Esophagus muscularis mucosa (tissue), 4 donors: ENCODE measurements at regions not wholly inside any gene's neighbourhood (a gene's known extent, or its start where the extent isn't known, plus 50 kb on each side); places are given as distances from the start of the nearest gene placed in this dataset.

Source experiments
- DNase-seq: peaks from one replicate; pipeline ENCODE4 v3.0.0-alpha.2; 2017; ENCODE audit errors: extremely low spot score
- H3K27ac ChIP-seq, 4 donors: fragments of 200-600 bp; sonication (generic); replicated peaks in 1 of 4; 1 replicate in 3 of 4; 2 replicates in 1 of 4; pipeline ENCODE4 v1.5.1; 2016 to 2019; ENCODE audit warnings: mild to moderate bottlenecking in 1 of 4
- H3K27me3 ChIP-seq, 4 donors: fragments of 200-600 bp; sonication (generic); one replicate each; pipeline versions ENCODE4 v1.5.1 to v1.6.0; 2016 to 2019
- H3K36me3 ChIP-seq, 4 donors: fragments of 200-600 bp; sonication (generic); one replicate each; pipeline ENCODE4 v1.5.1; 2016 to 2019
- H3K4me1 ChIP-seq, 4 donors: fragments of 200-600 bp; sonication (generic); one replicate each; pipeline ENCODE4 v1.5.1; 2016 to 2019
- H3K4me3 ChIP-seq, 4 donors: fragments of 200-600 bp; sonication (generic); 1 replicate in 2 of 4; 2 replicates in 2 of 4; pipeline ENCODE4 v1.5.1; 2016 to 2019; ENCODE audit warnings: mild to moderate bottlenecking in 4 of 4, moderate library complexity in 1 of 4
- H3K9me3 ChIP-seq, 4 donors: fragments of 200-600 bp; sonication (generic); 1 replicate in 3 of 4; 2 replicates in 1 of 4; pipeline ENCODE4 v1.5.1; 2016 to 2019
- EP300 ChIP-seq: sonication (generic); formaldehyde crosslinking; IDR thresholded peaks from one replicate; pipeline ENCODE4 v1.6.1; 2017; ENCODE audit warnings: antibody characterized with exemption
- POLR2A ChIP-seq: fragments of 450-650 bp; IDR thresholded peaks from one replicate; pipeline ENCODE4 v1.6.1; 2017; ENCODE audit warnings: antibody characterized with exemption, moderate library complexity, mild to moderate bottlenecking, low read depth
- POLR2AphosphoS5 ChIP-seq, 2 donors: sonication (generic); formaldehyde crosslinking; IDR thresholded peaks; one replicate each; pipeline ENCODE4 v1.6.1; 2017; ENCODE audit warnings: antibody characterized with exemption in 2 of 2
- WGBS: methylation state at CpG from one replicate; pipeline ENCODE4 v1.1.5; 2018; 5-methylcytosine and 5-hydroxymethylcytosine counted together
- intact Hi-C: fragments of 100-400 bp; cut with DNase I; formaldehyde crosslinking; loops from one replicate; pipeline ENCODE4 v1.15.1; 2023
- TF ChIP-seq, protein P1 (sequence below), 3 experiments: fragments of 200-600 bp in 2 of 3; fragments of 450-650 bp in 1 of 3; sonication (generic) in 2 of 3; IDR thresholded peaks; one replicate each; pipeline ENCODE4 v1.5.1; 2017 to 2019; ENCODE audit warnings: antibody characterized with exemption in 3 of 3, mild to moderate bottlenecking in 2 of 3, moderate library complexity in 1 of 3

DNA sequence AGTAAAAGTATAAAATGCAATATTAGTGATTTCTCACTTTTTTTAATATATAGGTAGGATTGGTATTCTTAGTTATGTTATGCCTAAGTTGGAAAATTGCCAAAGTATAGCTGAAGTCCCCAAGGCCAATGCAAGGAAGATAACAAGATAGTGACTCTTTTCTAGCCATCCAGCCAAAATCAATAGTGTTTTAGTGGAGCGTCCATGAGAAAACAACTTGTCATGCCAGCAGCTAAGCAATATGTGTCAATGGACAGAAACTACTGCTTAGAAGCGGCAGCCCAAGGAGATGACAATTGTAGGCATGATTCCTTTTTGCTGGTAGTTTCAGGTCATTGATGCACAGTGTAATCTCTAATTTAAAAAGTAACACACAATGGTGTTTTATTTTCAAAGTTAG, 1444.6 kb downstream of the SUCLG1 start:
- no peak overlapping the region for H3K4me3 ChIP-seq
- no peaks in the 10 kb centered on the region for H3K9me3 ChIP-seq
- no peak overlapping the region for H3K27ac ChIP-seq
- no peak for DNase-seq
- no peak for TF ChIP-seq EP300
- TF ChIP-seq, protein P1, sequence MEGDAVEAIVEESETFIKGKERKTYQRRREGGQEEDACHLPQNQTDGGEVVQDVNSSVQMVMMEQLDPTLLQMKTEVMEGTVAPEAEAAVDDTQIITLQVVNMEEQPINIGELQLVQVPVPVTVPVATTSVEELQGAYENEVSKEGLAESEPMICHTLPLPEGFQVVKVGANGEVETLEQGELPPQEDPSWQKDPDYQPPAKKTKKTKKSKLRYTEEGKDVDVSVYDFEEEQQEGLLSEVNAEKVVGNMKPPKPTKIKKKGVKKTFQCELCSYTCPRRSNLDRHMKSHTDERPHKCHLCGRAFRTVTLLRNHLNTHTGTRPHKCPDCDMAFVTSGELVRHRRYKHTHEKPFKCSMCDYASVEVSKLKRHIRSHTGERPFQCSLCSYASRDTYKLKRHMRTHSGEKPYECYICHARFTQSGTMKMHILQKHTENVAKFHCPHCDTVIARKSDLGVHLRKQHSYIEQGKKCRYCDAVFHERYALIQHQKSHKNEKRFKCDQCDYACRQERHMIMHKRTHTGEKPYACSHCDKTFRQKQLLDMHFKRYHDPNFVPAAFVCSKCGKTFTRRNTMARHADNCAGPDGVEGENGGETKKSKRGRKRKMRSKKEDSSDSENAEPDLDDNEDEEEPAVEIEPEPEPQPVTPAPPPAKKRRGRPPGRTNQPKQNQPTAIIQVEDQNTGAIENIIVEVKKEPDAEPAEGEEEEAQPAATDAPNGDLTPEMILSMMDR (IDR thresholded peaks at IDR 0.05), result no peak
- TF ChIP-seq POLR2AphosphoS5 (IDR thresholded peaks at IDR 0.05), result no peak
- TF ChIP-seq POLR2A, result no peak
- H3K36me3 ChIP-seq, result no peaks in the 10 kb centered on the region
- intact Hi-C loops, result no loop called here
- 100% methylated on average over 2 of the region's 2 CpGs for WGBS
- H3K4me1 ChIP-seq, result no peaks in the 10 kb centered on the region
- H3K27me3 ChIP-seq, result no peaks in the 10 kb centered on the region

DNA sequence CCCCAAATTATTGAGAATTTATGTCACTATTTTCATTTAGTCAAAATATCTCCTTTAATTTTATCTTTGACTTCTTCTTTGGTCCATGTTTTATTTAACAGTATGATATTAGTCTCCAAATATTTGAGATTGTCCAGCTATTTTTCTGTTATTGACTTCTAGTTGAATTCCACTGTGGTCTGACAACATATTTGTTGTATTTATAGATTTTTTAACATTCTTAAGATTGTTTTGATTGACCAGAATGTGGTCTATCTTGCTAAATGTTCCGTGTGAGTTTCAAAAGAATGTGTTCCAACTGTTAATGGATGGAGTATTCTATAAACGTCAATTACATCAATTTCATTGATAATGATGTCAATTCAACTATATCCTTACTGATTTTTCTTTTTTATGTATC, 1452.1 kb downstream of the SUCLG1 start:
- no peaks in the 10 kb centered on the region for H3K36me3 ChIP-seq
- no peak overlapping the region for H3K27ac ChIP-seq
- 77% methylated on average over 2 of the region's 2 CpGs for WGBS
- no peak overlapping the region for H3K4me3 ChIP-seq
- DNase-seq, result no peak
- H3K9me3 ChIP-seq, result no peaks in the 10 kb centered on the region
- intact Hi-C loops, result no loop called here
- H3K27me3 ChIP-seq, result no peaks in the 10 kb centered on the region
- H3K4me1 ChIP-seq, result no peaks in the 10 kb centered on the region
- no peak for TF ChIP-seq POLR2AphosphoS5 (IDR thresholded peaks at IDR 0.05)
- TF ChIP-seq, protein P1 (IDR thresholded peaks at IDR 0.05), result no peak
- TF ChIP-seq POLR2A, result no peak
- no peak for TF ChIP-seq EP300

DNA sequence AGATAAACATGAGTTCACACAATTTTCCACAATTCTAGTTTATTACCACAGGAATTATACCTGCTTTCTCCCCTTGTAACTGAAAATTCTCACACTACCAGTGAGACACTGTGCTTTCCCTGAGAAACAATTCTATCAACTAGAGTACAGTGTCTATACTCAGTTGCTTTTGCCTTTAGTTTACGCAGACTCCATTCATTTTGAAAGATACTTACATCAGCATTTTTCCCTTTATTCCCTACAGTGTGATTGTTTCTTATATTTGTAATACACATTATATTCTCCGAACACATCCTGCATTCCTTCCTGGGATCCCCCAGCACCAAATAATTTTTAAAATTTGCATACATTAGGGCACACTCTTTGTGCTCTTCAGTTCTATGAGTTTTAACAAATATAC, 1455.5 kb downstream of the SUCLG1 start:
- Histone ChIP-seq H3K4me3 (no peak overlapping the region), H3K36me3 (no peaks in the 10 kb centered on the region), H3K27ac (no peak overlapping the region), H3K27me3 (no peaks in the 10 kb centered on the region), H3K9me3 (no peaks in the 10 kb centered on the region), H3K4me1 (no peaks in the 10 kb centered on the region)
- WGBS, result 97% methylated on average over 2 of the region's 2 CpGs
- no peak for DNase-seq
- no peak for TF ChIP-seq POLR2AphosphoS5 (IDR thresholded peaks at IDR 0.05)
- TF ChIP-seq, protein P1 (IDR thresholded peaks at IDR 0.05), result no peak
- TF ChIP-seq POLR2A, result no peak
- TF ChIP-seq EP300, result no peak
- intact Hi-C loops, result no loop called here

DNA sequence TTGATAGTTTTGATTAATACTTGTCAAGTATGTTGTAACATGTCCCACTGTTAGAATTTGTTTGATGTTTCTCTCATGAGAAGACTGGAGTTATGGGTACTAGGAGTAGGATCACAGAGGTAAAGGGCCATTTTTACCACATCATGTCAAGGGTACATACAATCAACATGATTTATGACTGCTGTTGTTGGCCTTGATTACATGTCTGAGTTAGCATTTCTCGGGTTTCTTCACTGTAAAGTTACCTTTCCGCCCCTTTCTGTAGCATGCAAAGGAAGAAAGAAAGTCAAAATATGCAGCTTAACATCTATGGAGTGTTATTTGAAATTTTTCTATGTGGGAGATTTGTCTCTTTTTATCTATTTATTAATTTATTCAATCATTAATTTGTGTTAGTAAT, 1456.4 kb downstream of the SUCLG1 start:
- no peaks in the 10 kb centered on the region for H3K9me3 ChIP-seq
- DNase-seq, result no peak
- intact Hi-C loops, result no loop called here
- H3K27me3 ChIP-seq, result no peaks in the 10 kb centered on the region
- TF ChIP-seq POLR2AphosphoS5 (IDR thresholded peaks at IDR 0.05) (no peak), EP300 (no peak), POLR2A (no peak)
- TF ChIP-seq, protein P1 (IDR thresholded peaks at IDR 0.05), result no peak
- H3K4me1 ChIP-seq, result no peaks in the 10 kb centered on the region
- WGBS, result 88% methylated on average over 2 of the region's 2 CpGs
- H3K4me3 ChIP-seq, result no peak overlapping the region
- H3K36me3 ChIP-seq, result no peaks in the 10 kb centered on the region
- no peak overlapping the region for H3K27ac ChIP-seq

DNA sequence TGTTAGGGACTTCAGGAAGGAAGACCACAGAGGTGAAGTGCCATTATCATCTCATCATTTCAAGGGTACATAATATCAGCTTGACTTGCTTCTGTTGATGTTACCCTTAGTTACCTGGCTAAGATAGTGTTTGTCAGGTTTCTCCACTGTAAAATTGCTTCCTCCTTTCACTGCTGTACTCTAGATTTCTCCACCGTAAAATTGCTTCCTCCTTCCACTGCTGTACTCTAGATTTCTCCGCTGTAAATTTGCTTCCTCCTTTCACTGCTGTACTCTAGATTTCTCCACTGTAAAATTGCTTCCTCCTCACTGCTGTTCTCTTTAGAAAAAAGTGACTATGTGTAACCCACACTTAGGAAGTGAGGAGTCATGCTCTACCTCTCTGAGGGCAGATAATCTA, 1460.3 kb downstream of the SUCLG1 start:
- TF ChIP-seq POLR2A (no peak), POLR2AphosphoS5 (IDR thresholded peaks at IDR 0.05) (no peak), EP300 (no peak)
- TF ChIP-seq, protein P1 (IDR thresholded peaks at IDR 0.05), result no peak
- WGBS, result 70% methylated on average over 2 of the region's 2 CpGs

More for the DNA sequence above, 1460.3 kb downstream of the SUCLG1 start:
- no peaks in the 10 kb centered on the region for H3K9me3 ChIP-seq
- DNase-seq, result no peak
- H3K27me3 ChIP-seq, result no peaks in the 10 kb centered on the region
- no peak overlapping the region for H3K4me3 ChIP-seq
- no peaks in the 10 kb centered on the region for H3K36me3 ChIP-seq
- H3K4me1 ChIP-seq, result no peaks in the 10 kb centered on the region
- intact Hi-C loops, result no loop called here
- H3K27ac ChIP-seq, result no peak overlapping the region
